LNCAP (cell line): ENCODE measurements at regions not wholly inside any gene's neighbourhood (a gene's known extent, or its start where the extent isn't known, plus 50 kb on each side); places are given as distances from the start of the nearest gene placed in this dataset.

Experiments used
- TF ChIP-seq, protein P1 (sequence below): fragments of 450-650 bp; IDR thresholded peaks from 2 replicates; pipeline ENCODE4 v1.5.1; 2017; ENCODE audit warnings: mild to moderate bottlenecking

DNA sequence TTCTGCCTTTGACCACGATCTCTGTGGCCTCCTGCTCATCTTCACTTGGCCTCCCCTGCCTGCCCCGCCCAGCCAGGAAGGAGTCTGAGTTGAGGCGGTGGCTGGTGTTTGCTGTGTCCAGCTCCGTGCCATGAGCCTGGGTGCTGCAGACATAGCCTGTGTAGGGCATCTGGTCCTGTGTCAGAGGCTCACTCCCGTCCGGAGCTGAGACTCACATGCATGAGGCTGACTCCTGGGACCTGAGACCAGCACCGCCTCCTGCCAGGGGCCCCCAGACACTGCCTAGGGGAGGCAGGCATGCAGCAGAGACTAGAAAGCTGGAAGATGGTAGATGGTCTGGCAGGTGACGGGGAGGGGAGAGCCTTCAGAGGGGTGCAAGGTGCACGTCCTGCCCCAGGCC lies 52.2 kb upstream of the TTC34 start:
- TF ChIP-seq, protein P1, sequence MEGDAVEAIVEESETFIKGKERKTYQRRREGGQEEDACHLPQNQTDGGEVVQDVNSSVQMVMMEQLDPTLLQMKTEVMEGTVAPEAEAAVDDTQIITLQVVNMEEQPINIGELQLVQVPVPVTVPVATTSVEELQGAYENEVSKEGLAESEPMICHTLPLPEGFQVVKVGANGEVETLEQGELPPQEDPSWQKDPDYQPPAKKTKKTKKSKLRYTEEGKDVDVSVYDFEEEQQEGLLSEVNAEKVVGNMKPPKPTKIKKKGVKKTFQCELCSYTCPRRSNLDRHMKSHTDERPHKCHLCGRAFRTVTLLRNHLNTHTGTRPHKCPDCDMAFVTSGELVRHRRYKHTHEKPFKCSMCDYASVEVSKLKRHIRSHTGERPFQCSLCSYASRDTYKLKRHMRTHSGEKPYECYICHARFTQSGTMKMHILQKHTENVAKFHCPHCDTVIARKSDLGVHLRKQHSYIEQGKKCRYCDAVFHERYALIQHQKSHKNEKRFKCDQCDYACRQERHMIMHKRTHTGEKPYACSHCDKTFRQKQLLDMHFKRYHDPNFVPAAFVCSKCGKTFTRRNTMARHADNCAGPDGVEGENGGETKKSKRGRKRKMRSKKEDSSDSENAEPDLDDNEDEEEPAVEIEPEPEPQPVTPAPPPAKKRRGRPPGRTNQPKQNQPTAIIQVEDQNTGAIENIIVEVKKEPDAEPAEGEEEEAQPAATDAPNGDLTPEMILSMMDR: no peak

DNA sequence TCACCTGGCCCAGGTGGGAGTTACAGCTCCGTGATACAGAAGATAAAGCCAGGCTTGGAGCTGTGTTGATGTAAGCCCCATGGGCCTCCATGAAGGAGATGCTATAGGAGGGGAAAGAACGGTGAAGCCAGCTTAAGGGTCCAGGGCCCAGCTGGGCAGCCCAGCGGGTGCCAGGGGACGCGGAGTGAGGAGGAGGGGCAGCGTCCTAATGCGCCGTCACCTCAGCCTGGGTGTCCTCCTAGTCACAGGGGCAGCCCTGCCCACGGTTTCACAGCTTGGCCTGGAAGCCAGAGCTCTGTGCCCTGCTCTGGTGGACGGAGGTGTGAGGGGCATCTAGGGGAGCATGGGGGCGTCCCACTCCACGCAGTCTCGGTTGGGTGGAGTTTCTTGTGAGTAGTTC lies 52.7 kb upstream of the TTC34 start:
- TF ChIP-seq, protein P1: no peak

DNA sequence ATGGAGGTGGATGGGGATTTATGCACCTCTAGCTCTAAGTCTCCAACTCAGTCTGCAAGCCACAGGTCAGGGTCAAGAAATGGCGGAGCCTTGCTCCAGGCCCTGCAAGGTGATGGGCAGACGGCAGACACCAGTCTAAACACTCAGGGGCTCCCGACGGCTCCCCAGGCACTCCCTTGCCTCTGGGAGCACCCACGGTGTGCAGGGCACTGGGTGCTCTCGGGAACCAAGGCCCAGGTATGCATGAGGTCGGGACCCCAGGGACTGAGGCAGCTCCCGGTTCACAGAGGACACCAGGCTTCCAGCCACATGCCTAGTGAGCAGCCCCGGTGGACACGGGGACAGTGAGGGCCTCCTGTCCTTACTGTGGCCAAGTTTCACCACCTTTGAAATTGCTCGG lies 53.1 kb upstream of the TTC34 start:
- TF ChIP-seq, protein P1: no peak

DNA sequence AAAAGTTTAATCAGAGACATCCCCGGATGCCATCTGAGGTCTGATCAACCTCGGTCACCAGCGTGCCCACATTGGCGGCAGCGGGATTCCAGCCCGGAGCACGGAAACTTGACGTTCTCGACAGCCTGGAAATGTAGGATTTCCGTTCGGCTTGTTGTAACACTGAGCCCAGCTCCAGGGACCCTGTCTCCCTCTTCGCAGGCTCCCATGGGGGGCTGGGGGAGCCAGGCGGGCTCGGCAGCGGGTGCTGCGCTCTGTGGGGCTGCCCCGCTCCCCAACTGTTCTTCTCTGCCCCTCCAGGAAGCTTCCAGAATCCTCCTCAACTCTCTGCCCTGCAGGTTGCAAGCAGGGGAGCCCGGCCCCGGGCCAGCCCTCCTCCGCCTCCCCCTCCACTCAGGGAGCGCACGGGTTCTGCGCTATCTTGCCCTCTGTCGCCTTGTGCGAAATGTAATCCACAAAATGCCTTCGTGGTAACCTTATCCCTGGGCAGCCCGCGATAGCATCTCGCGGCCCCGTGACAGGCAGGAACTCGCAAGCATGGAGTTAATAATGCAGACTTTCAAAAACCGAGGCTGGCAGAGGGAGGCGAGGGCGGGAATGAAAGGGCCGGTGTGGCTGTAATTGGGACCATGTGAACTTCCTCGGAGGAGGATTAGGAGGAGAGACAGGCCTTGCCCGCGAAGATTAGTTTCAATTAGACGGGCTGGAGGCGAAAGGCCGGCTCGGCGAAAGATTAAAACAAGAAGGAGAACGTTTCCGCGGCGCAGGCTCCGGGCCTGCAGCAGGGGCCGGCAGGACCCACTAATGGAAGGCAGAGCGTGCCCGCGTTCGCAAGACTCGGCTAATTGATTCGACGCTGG lies 53.9 kb upstream of the TTC34 start:
- TF ChIP-seq, protein P1: no peak

DNA sequence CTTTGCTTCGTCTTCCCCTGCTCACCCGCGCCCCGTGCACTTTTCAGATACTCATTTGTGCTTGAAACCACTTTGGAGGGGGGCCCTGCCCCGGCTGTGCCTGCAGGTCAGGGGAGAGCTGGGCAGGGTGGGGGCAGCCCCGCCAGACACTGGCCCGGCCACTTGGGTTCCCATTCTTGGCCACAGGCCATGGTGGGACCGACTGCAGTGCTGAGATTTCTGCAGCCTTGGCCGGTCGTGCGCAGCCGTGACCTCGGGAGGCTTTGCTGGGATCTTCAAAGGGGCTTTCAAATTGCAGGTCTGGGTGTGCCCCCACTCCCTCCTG lies 54.5 kb upstream of the TTC34 start:
- TF ChIP-seq, protein P1: no peak

DNA sequence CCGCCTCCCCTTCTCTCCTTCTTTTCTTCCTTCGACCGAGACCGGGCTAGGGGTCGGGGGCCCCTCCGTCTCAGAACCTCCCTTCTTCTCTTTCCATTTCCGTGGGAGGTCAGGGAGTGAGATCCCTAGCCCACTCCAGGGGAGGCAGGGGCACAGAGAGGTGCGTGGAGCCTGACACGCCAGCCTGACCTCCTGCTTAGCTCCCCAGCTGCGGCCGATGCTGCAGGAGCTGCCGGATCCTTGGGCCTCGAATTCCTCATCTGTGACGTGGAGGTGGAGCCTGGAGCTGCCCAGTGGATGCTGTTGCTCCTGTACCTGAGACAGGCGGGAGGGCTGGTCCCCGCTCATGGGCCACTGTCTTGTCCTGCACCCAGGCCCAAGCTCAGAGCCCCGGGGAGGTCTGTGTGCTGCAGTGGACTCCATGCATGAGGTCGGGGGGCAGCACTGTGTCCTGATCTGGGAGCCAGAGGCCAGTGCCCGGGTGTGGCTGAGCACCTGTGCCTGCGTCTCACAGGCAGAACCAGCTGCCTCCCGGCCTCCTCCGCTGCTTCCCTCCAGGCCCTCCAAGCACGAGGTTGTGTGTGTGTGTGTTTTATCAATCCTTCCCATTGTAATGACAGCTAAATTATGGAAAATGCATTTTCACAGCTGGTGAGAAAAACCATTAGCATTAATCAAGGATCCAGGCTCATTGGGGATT lies 55.3 kb upstream of the TTC34 start:
- TF ChIP-seq, protein P1: no peak

DNA sequence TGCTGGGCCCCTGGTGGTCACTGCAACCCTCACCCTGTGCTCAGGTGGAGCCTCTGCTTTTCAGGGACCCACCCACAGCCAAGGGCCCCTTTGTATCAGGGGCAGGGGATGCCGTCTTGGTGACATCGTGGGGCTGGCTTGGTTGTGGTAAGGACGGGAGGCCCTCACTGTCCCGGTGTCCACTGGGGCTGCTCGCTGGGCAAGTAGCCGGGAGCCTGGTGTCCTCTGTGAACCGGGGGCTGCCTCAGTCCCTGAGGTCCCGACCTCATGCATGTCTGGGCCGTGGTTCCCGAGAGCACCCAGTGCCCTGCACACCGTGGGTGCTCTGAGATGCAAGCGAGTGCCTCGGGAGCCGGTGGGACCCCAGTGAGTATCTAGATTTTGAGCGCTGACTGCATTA lies 56.0 kb upstream of the TTC34 start:
- TF ChIP-seq, protein P1: no peak
